Endothelial cell of umbilical vein (primary cell): ENCODE measurements at regions not wholly inside any gene's neighbourhood (a gene's known extent, or its start where the extent isn't known, plus 50 kb on each side); places are given as distances from the start of the nearest gene placed in this dataset.

Experiments used
- CTCF ChIP-seq, 2 donors: IDR thresholded peaks; 1 replicate in 1 of 2; 2 replicates in 1 of 2; pipeline ENCODE4 v1.5.1; 2011; ENCODE audit warnings: low read length in 2 of 2, mild to moderate bottlenecking in 2 of 2, moderate library complexity in 2 of 2, control low read depth in 1 of 2, inconsistent platforms in 1 of 2, low read depth in 1 of 2; ENCODE audit not compliant: insufficient read depth in 1 of 2; ENCODE audit errors: extremely low read depth in 1 of 2
- EZH2 ChIP-seq: IDR thresholded peaks from 2 replicates; pipeline ENCODE4 v1.6.1; 2012; ENCODE audit warnings: borderline replicate concordance, low read depth, mild to moderate bottlenecking, moderate library complexity, low read length, inconsistent platforms; ENCODE audit not compliant: severe bottlenecking
- FOS ChIP-seq: IDR thresholded peaks from 2 replicates; pipeline ENCODE4 v1.6.1; 2011; ENCODE audit warnings: mild to moderate bottlenecking, low read length, moderate library complexity, borderline replicate concordance; ENCODE audit not compliant: insufficient read depth
- GATA2 ChIP-seq: IDR thresholded peaks from 2 replicates; pipeline ENCODE4 v1.7.0; 2011; ENCODE audit warnings: low read depth, mild to moderate bottlenecking, moderate library complexity, mixed read lengths, low read length; ENCODE audit not compliant: insufficient read length, insufficient read depth
- JUN ChIP-seq: IDR thresholded peaks from 2 replicates; pipeline ENCODE4 v1.6.1; 2011; ENCODE audit warnings: borderline replicate concordance, low read depth; ENCODE audit not compliant: insufficient read length, insufficient read depth
- MAX ChIP-seq: IDR thresholded peaks from 2 replicates; pipeline ENCODE4 v1.6.1; 2011; ENCODE audit not compliant: insufficient read depth, insufficient read length
- MYC ChIP-seq: IDR thresholded peaks from one replicate; pipeline ENCODE4 v1.6.1; 2011; ENCODE audit warnings: mild to moderate bottlenecking, low read depth, low read length
- POLR2A ChIP-seq: IDR thresholded peaks from 2 replicates; pipeline ENCODE4 v1.6.1; 2012; ENCODE audit warnings: low read depth, mild to moderate bottlenecking, control low read depth, low read length
- POLR2AphosphoS5 ChIP-seq: IDR thresholded peaks from 2 replicates; pipeline ENCODE4 v1.6.1; 2012; ENCODE audit warnings: low read depth, mild to moderate bottlenecking, control low read depth, low read length, moderate library complexity; ENCODE audit not compliant: insufficient read depth

GRCh38 chr6:48774276-48774675 is 663.3 kb upstream of the PTCHD4 start:
- TF ChIP-seq POLR2AphosphoS5 = no peak
- TF ChIP-seq CTCF (IDR thresholded peaks at IDR 0.05; ENCODE audit: extremely low read depth in 1 of 2, insufficient read depth in 1 of 2, low read depth in 1 of 2, low read length in 2 of 2) = no peak
- TF ChIP-seq POLR2A = no peak
- no peak for TF ChIP-seq JUN
- TF ChIP-seq MYC = no peak
- no peak for TF ChIP-seq EZH2
- TF ChIP-seq FOS = no peak
- no peak for TF ChIP-seq MAX
- TF ChIP-seq GATA2 = no peak
